Ovary (tissue), 7 donors: ENCODE measurements at regions not wholly inside any gene's neighbourhood (a gene's known extent, or its start where the extent isn't known, plus 50 kb on each side); places are given as distances from the start of the nearest gene placed in this dataset.

Experiments
- DNase-seq, 5 donors: peaks; one replicate each; pipeline ENCODE4 v3.0.0-alpha.2; 2019 to 2020
- H3K27ac ChIP-seq, 2 donors: fragments of 200-600 bp; one replicate each; pipeline versions ENCODE4 v1.5.1 to v1.8.0; 2019 to 2022
- H3K27me3 ChIP-seq: fragments of 200-600 bp; one replicate; pipeline ENCODE4 v1.8.0; 2022
- H3K36me3 ChIP-seq: fragments of 200-600 bp; sonication (generic); one replicate; pipeline ENCODE4 v1.5.1; 2019
- H3K4me1 ChIP-seq: one replicate; pipeline ENCODE4 v1.8.1; 2013; ENCODE audit warnings: mild to moderate bottlenecking, moderate library complexity; ENCODE audit not compliant: insufficient read depth
- H3K4me3 ChIP-seq: fragments of 200-600 bp; sonication (generic); one replicate; pipeline ENCODE4 v1.5.1; 2017
- H3K9me3 ChIP-seq, 2 donors: fragments of 200-600 bp in 1 of 2; sonication (generic) in 1 of 2; one replicate each; pipeline versions ENCODE4 v1.5.1 to v1.8.1; 2013 to 2019; ENCODE audit warnings: mild to moderate bottlenecking in 1 of 2, moderate library complexity in 1 of 2
- EP300 ChIP-seq: sonication (generic); formaldehyde crosslinking; IDR thresholded peaks from one replicate; pipeline ENCODE4 v1.6.1; 2017; ENCODE audit warnings: antibody characterized with exemption
- POLR2A ChIP-seq: fragments of 450-650 bp; IDR thresholded peaks from one replicate; pipeline ENCODE4 v1.6.1; 2017; ENCODE audit warnings: antibody characterized with exemption, mild to moderate bottlenecking, moderate library complexity
- WGBS, 3 donors: extraction: QIAGEN DNeasy Blood & Tissue Kit in 1 of 3; methylation state at CpG; one replicate each; pipeline versions ENCODE4 v1.1.5 to v1.1.7; 2013 to 2017; 5-methylcytosine and 5-hydroxymethylcytosine counted together
- intact Hi-C, 4 donors: fragments of 100-400 bp; cut with DNase I; formaldehyde crosslinking; loops; one replicate each; pipeline versions ENCODE4 v1.11.0 to v1.15.1; 2022 to 2023
- TF ChIP-seq, protein P1 (sequence below), 3 donors: fragments of 450-650 bp in 2 of 3; fragments of 200-600 bp in 1 of 3; IDR thresholded peaks; one replicate each; pipeline versions ENCODE4 v1.5.1 to v1.8.0; 2016 to 2022; ENCODE audit warnings: antibody characterized with exemption in 3 of 3, mild to moderate bottlenecking in 1 of 3
- donor health status: DM: no; HTN: no; CAD: no; lungs with moderate emphysema.
- donor health status: DM: no; HTN: no; CAD: no.
- donor health status: Bipolar disorder and iron deficiency.
- donor health status: DM: no; HTN: no; CAD: no.
- donor health status: DM: yes; HTN: yes; CAD: no.

DNA sequence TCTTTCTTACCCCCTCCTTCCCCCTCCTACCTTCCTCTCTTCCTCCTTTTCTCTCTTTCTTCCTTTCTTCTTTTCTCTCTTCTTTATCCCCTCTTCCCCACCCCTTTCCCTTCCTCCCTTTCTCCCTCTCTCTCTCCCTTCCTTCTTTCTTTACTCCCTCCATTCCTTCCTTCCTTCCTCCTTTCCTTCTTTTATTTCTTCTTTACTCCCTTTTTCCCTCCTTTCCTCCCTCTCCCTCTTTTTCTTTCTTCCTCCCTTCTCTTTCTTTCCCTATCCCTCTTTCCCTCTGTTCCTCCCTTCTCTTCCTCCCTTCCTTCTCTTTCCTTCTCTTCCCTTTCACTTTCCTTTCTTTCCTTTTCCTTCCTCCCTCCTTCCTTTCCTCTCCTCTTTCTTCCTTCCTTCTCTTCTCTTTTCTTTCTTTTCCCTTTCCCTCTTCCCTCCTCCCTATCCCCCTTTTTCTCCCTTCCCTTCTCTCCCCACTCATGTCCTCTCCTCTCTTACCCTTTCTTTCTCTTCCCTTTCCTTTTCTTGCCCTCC is 302.3 kb upstream of the TBX3 start:
- Histone ChIP-seq H3K27ac (no peak overlapping the region), H3K4me3 (no peak overlapping the region), H3K9me3 (no peaks in the 10 kb centered on the region), H3K36me3 (no peaks in the 10 kb centered on the region), H3K27me3 (no peaks in the 10 kb centered on the region), H3K4me1 (no peaks in the 10 kb centered on the region)
- no peak for DNase-seq
- intact Hi-C loops = no loop called here
- TF ChIP-seq, protein P1, sequence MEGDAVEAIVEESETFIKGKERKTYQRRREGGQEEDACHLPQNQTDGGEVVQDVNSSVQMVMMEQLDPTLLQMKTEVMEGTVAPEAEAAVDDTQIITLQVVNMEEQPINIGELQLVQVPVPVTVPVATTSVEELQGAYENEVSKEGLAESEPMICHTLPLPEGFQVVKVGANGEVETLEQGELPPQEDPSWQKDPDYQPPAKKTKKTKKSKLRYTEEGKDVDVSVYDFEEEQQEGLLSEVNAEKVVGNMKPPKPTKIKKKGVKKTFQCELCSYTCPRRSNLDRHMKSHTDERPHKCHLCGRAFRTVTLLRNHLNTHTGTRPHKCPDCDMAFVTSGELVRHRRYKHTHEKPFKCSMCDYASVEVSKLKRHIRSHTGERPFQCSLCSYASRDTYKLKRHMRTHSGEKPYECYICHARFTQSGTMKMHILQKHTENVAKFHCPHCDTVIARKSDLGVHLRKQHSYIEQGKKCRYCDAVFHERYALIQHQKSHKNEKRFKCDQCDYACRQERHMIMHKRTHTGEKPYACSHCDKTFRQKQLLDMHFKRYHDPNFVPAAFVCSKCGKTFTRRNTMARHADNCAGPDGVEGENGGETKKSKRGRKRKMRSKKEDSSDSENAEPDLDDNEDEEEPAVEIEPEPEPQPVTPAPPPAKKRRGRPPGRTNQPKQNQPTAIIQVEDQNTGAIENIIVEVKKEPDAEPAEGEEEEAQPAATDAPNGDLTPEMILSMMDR (IDR thresholded peaks at IDR 0.05) = no peak
- TF ChIP-seq POLR2A = no peak
- no peak for TF ChIP-seq EP300

DNA sequence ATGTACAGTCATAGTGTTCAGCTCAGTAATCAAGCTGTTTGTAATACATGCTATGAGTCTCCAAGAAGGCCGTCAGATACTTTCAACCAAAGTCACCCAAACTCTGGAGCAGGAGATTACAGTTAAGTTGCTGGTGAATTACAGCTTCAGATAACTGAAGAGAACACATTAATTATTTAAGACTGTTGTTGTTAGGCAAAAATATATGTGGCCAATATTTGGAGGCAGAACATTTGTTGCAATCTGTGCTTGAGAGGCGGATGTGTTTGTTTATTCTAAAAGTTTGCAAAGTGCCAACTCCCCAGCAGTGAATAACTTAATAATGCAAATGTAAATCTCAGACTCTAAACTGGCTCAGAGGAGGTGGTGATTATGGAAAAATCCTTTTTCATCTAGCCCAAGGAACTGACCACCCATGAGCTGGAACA is 300.7 kb upstream of the TBX3 start:
- Histone ChIP-seq H3K4me1 (no peaks in the 10 kb centered on the region), H3K4me3 (no peak overlapping the region), H3K27ac (no peak overlapping the region), H3K27me3 (no peaks in the 10 kb centered on the region), H3K36me3 (no peaks in the 10 kb centered on the region), H3K9me3 (no peaks in the 10 kb centered on the region)
- no peak for DNase-seq
- intact Hi-C loops = no loop called here
- 48 to 66% (median 52%) methylated on average over 2 of the region's 2 CpGs for WGBS, 3 donors
- TF ChIP-seq EP300 = no peak
- no peak for TF ChIP-seq POLR2A
- TF ChIP-seq, protein P1 (IDR thresholded peaks at IDR 0.05) = no peak

DNA sequence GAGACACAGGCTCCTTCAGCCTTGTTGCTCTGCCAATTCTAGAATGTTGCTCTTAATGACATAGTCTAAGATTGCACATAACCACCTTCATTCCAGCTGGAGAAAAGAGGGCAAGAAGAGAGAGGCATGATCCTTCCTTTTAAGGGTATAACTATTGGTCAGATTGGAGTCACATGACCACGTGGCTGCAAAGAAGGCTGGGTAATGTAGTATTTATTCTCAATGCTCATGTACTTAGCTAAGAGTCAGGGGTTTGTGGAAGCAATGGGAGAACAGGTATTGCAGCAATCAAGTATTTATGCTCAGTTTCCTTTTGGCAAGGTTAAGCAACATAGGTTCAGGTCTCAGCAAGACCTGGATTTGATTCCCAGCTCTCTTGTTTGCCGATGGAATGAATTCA is 298.8 kb upstream of the TBX3 start:
- no peaks in the 10 kb centered on the region for H3K36me3 ChIP-seq
- H3K4me1 ChIP-seq = no peaks in the 10 kb centered on the region
- H3K27me3 ChIP-seq = no peaks in the 10 kb centered on the region
- 64 to 69% (median 67%) methylated on average over 2 of the region's 2 CpGs for WGBS, 3 donors
- intact Hi-C loops = no loop called here
- no peak for TF ChIP-seq POLR2A
- TF ChIP-seq, protein P1 (IDR thresholded peaks at IDR 0.05) = no peak
- TF ChIP-seq EP300 = no peak
- H3K9me3 ChIP-seq = no peaks in the 10 kb centered on the region
- no peak overlapping the region for H3K4me3 ChIP-seq
- no peak overlapping the region for H3K27ac ChIP-seq
- DNase-seq = no peak

DNA sequence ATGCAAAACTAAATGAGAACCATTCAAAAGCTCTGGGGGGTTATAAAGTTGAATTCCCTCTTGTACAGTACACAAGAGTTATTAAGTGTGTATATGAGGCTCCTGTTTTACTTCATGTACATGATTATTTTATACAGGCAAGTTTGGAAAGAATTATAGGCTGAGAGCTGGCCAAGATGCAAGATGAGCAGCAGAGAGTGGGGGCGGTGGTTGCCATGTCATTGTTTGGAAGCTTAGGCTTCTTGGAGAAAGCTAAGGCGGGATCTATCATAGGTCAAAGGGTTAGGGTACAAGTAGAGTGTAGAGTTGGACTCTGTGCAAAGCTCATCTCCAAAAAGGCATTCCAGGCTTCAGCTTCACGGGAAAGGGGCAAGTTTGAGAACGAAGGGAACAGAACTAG is 297.1 kb upstream of the TBX3 start:
- no peak for DNase-seq
- peaks cover 2% of the 10 kb centered on the region for H3K4me1 ChIP-seq
- H3K4me3 ChIP-seq = no peak overlapping the region
- H3K9me3 ChIP-seq = no peaks in the 10 kb centered on the region
- no peaks in the 10 kb centered on the region for H3K36me3 ChIP-seq
- 48 to 67% (median 55%) methylated on average over 4 of the region's 4 CpGs for WGBS, 3 donors
- no peak for TF ChIP-seq POLR2A
- TF ChIP-seq, protein P1 (IDR thresholded peaks at IDR 0.05) = no peak
- no peak for TF ChIP-seq EP300
- no peak overlapping the region for H3K27ac ChIP-seq
- no peaks in the 10 kb centered on the region for H3K27me3 ChIP-seq
- intact Hi-C loops = no loop called here
